ENCODE measurements at regions not wholly inside any gene's neighbourhood (a gene's known extent, or its start where the extent isn't known, plus 50 kb on each side); places are given as distances from the start of the nearest gene placed in this dataset.

- TF ChIP-seq, protein P1, sequence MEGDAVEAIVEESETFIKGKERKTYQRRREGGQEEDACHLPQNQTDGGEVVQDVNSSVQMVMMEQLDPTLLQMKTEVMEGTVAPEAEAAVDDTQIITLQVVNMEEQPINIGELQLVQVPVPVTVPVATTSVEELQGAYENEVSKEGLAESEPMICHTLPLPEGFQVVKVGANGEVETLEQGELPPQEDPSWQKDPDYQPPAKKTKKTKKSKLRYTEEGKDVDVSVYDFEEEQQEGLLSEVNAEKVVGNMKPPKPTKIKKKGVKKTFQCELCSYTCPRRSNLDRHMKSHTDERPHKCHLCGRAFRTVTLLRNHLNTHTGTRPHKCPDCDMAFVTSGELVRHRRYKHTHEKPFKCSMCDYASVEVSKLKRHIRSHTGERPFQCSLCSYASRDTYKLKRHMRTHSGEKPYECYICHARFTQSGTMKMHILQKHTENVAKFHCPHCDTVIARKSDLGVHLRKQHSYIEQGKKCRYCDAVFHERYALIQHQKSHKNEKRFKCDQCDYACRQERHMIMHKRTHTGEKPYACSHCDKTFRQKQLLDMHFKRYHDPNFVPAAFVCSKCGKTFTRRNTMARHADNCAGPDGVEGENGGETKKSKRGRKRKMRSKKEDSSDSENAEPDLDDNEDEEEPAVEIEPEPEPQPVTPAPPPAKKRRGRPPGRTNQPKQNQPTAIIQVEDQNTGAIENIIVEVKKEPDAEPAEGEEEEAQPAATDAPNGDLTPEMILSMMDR (IDR thresholded peaks at IDR 0.05) = no peak
- TF ChIP-seq POLR2A (IDR thresholded peaks at IDR 0.05) = no peak
Observed at GRCh38 chr3:197366301-197367044, 68.1 kb upstream of the DLG1 start.
